ENCODE measurements at regions not wholly inside any gene's neighbourhood (a gene's known extent, or its start where the extent isn't known, plus 50 kb on each side); places are given as distances from the start of the nearest gene placed in this dataset.

- H3K36me3 Mint-ChIP-seq = no peaks in the 10 kb centered on the region
- H3K27me3 Mint-ChIP-seq = peaks cover 11% of the 10 kb centered on the region
Measured at GRCh38 chr1:84740050-84740714, 49.9 kb upstream of the SSX2IP start.

More at GRCh38 chr1:84740050-84740714, 49.9 kb upstream of the SSX2IP start:
- Mint-ChIP-seq H3K9me3 (no peaks in the 10 kb centered on the region), H3K27ac (no peak overlapping the region), H3K4me1 (peaks cover 0 to 2% (median 0%) of the 10 kb centered on the region in 3 donors), H3K4me3 (no peak overlapping the region)

Data from IgD-negative memory B cell (primary cell).